ENCODE measurements at regions not wholly inside any gene's neighbourhood (a gene's known extent, or its start where the extent isn't known, plus 50 kb on each side); places are given as distances from the start of the nearest gene placed in this dataset.

GRCh38 chr6:156449128-156449527 is 328.1 kb upstream of the ARID1B start:
- no peak for TF ChIP-seq CTCF (IDR thresholded peaks at IDR 0.05)
- H3K4me1 ChIP-seq (ENCODE audit: control insufficient read depth in 1 of 2, insufficient read depth in 1 of 2, low read depth in 1 of 2, low read length in 1 of 2) = no peaks in the 10 kb centered on the region
- no peaks in the 10 kb centered on the region for H3K36me3 ChIP-seq
- no peaks in the 10 kb centered on the region for H3K9me3 ChIP-seq
- H3K27me3 ChIP-seq = no peaks in the 10 kb centered on the region
- H3K4me3 ChIP-seq (ENCODE audit: low read depth in 1 of 2, low read length in 1 of 2) = no peak overlapping the region
- no peak overlapping the region for H3K27ac ChIP-seq

- no peak overlapping the region for H3K27ac ChIP-seq
- no peaks in the 10 kb centered on the region for H3K27me3 ChIP-seq
- no peaks in the 10 kb centered on the region for H3K36me3 ChIP-seq
- no peaks in the 10 kb centered on the region for H3K9me3 ChIP-seq
- no peaks in the 10 kb centered on the region for H3K4me1 ChIP-seq (ENCODE audit: control insufficient read depth in 1 of 2, insufficient read depth in 1 of 2, low read depth in 1 of 2, low read length in 1 of 2)
- H3K4me3 ChIP-seq (ENCODE audit: low read depth in 1 of 2, low read length in 1 of 2) = no peak overlapping the region
- no peak for TF ChIP-seq CTCF (IDR thresholded peaks at IDR 0.05)
These were observed 328.6 kb upstream of the ARID1B start for GRCh38 chr6:156448579-156448978.

GRCh38 chr6:156440688-156441087 is 336.5 kb upstream of the ARID1B start:
- no peaks in the 10 kb centered on the region for H3K9me3 ChIP-seq

GRCh38 chr6:156438350-156438923 is 338.7 kb upstream of the ARID1B start:
- Histone ChIP-seq H3K4me3 (ENCODE audit: low read depth in 1 of 2, low read length in 1 of 2) (no peak overlapping the region), H3K36me3 (no peaks in the 10 kb centered on the region), H3K27ac (no peak overlapping the region), H3K4me1 (ENCODE audit: control insufficient read depth in 1 of 2, insufficient read depth in 1 of 2, low read depth in 1 of 2, low read length in 1 of 2) (no peaks in the 10 kb centered on the region), H3K27me3 (no peaks in the 10 kb centered on the region), H3K9me3 (no peaks in the 10 kb centered on the region)
- no peak for TF ChIP-seq CTCF (IDR thresholded peaks at IDR 0.05)

More at GRCh38 chr6:156440688-156441087, 336.5 kb upstream of the ARID1B start:
- no peaks in the 10 kb centered on the region for H3K4me1 ChIP-seq (ENCODE audit: control insufficient read depth in 1 of 2, insufficient read depth in 1 of 2, low read depth in 1 of 2, low read length in 1 of 2)
- TF ChIP-seq CTCF (IDR thresholded peaks at IDR 0.05) = no peak
- no peaks in the 10 kb centered on the region for H3K27me3 ChIP-seq
- H3K36me3 ChIP-seq = no peaks in the 10 kb centered on the region
- no peak overlapping the region for H3K27ac ChIP-seq
- no peak overlapping the region for H3K4me3 ChIP-seq (ENCODE audit: low read depth in 1 of 2, low read length in 1 of 2)

GRCh38 chr6:156437121-156437879 is 339.9 kb upstream of the ARID1B start:
- Histone ChIP-seq H3K27me3 (no peaks in the 10 kb centered on the region), H3K9me3 (no peaks in the 10 kb centered on the region), H3K27ac (no peak overlapping the region), H3K4me3 (ENCODE audit: low read depth in 1 of 2, low read length in 1 of 2) (no peak overlapping the region), H3K4me1 (ENCODE audit: control insufficient read depth in 1 of 2, insufficient read depth in 1 of 2, low read depth in 1 of 2, low read length in 1 of 2) (no peaks in the 10 kb centered on the region), H3K36me3 (no peaks in the 10 kb centered on the region)
- no peak for TF ChIP-seq CTCF (IDR thresholded peaks at IDR 0.05)
